OCI-LY3 (cell line): ENCODE measurements at regions not wholly inside any gene's neighbourhood (a gene's known extent, or its start where the extent isn't known, plus 50 kb on each side); places are given as distances from the start of the nearest gene placed in this dataset.

Experiments
- CTCF ChIP-seq: fragments of 200-600, 300-600 bp; sonication (generic); IDR thresholded peaks from 2 replicates; pipeline ENCODE4 v1.5.1; 2014; ENCODE audit warnings: antibody characterized with exemption, low read length, low read depth
- EZH2phosphoT487 ChIP-seq: fragments of 200-600 bp; shearing (Covaris generic); IDR thresholded peaks from 2 replicates; pipeline ENCODE4 v1.6.1; 2018; ENCODE audit warnings: antibody characterized with exemption, mixed run types, low read depth

GRCh38 chr15:36161771-36162212 lies 417.6 kb upstream of the CDIN1 start:
- TF ChIP-seq CTCF: no peak
- TF ChIP-seq EZH2phosphoT487: no peak
